Fibroblast of lung (primary cell): ENCODE measurements at regions not wholly inside any gene's neighbourhood (a gene's known extent, or its start where the extent isn't known, plus 50 kb on each side); places are given as distances from the start of the nearest gene placed in this dataset.

Experiments used
- DNase-seq, 2 donors: peaks; one replicate each; pipeline versions ENCODE4 v3.0.0 to v3.0.0-alpha.2; 2010; ENCODE audit warnings: low read depth in 2 of 2
- H2AFZ ChIP-seq: 2 replicates; pipeline ENCODE4 v1.5.1; 2012; ENCODE audit warnings: low read length, control low read depth, inconsistent platforms
- H3K27ac ChIP-seq: 2 replicates; pipeline ENCODE4 v1.5.1; 2011; ENCODE audit warnings: low read length, control low read depth; ENCODE audit not compliant: insufficient read depth
- H3K27me3 ChIP-seq: 2 replicates; pipeline ENCODE4 v1.5.1; 2011; ENCODE audit warnings: mild to moderate bottlenecking, low read length; ENCODE audit not compliant: control insufficient read depth, insufficient read depth
- H3K36me3 ChIP-seq: 2 replicates; pipeline ENCODE4 v1.5.1; 2011; ENCODE audit warnings: low read length; ENCODE audit not compliant: control insufficient read depth, insufficient read depth
- H3K4me1 ChIP-seq: 2 replicates; pipeline ENCODE4 v1.5.1; 2011; ENCODE audit warnings: low read length; ENCODE audit not compliant: control insufficient read depth, insufficient read depth; ENCODE audit errors: extremely low read depth
- H3K4me2 ChIP-seq: 2 replicates; pipeline ENCODE4 v1.5.1; 2011; ENCODE audit warnings: low read length, control low read depth; ENCODE audit not compliant: insufficient read depth; ENCODE audit errors: extremely low read depth
- H3K4me3 ChIP-seq, 4 experiments: fragments of 200-600 bp in 1 of 4; sonication (generic) in 1 of 4; replicated peaks in 1 of 4; 2 replicates each; pipeline ENCODE4 v1.5.1; 2011 to 2016; ENCODE audit warnings: low read length in 4 of 4, low read depth in 3 of 4, mild to moderate bottlenecking in 3 of 4, control low read depth in 2 of 4, inconsistent platforms in 1 of 4, mixed read lengths in 1 of 4; ENCODE audit not compliant: insufficient read depth in 1 of 4; ENCODE audit errors: control extremely low read depth in 1 of 4
- H3K79me2 ChIP-seq: 2 replicates; pipeline ENCODE4 v1.5.1; 2012; ENCODE audit warnings: mild to moderate bottlenecking, low read length, inconsistent platforms; ENCODE audit not compliant: control insufficient read depth, insufficient read depth
- H3K9ac ChIP-seq: 2 replicates; pipeline ENCODE4 v1.5.1; 2011; ENCODE audit warnings: mild to moderate bottlenecking, low read length, control low read depth; ENCODE audit not compliant: insufficient read depth
- H3K9me3 ChIP-seq: 2 replicates; pipeline ENCODE4 v1.5.1; 2012; ENCODE audit warnings: low read depth, low read length; ENCODE audit not compliant: control insufficient read depth, insufficient read depth
- H4K20me1 ChIP-seq: 2 replicates; pipeline ENCODE4 v1.5.1; 2011; ENCODE audit warnings: low read length; ENCODE audit not compliant: control insufficient read depth, insufficient read depth; ENCODE audit errors: extremely low read depth
- CTCF ChIP-seq, 2 donors: IDR thresholded peaks in 1 of 2; conservative IDR thresholded peaks in 1 of 2; 1 replicate in 1 of 2; 2 replicates in 1 of 2; pipeline ENCODE4 v1.5.1; 2011 to 2012; ENCODE audit warnings: low read length in 2 of 2, control low read depth in 1 of 2, inconsistent platforms in 1 of 2, low read depth in 1 of 2, mild to moderate bottlenecking in 1 of 2
- EZH2 ChIP-seq: IDR thresholded peaks from 2 replicates; pipeline ENCODE4 v1.5.1; 2012; ENCODE audit warnings: low read length, control low read depth, mild to moderate bottlenecking; ENCODE audit errors: missing control alignments

GRCh38 chr2:59727121-59727590, 826.3 kb downstream of the BCL11A start:
- Histone ChIP-seq H3K4me3 (no peak overlapping the region), H3K27me3 (no peaks in the 10 kb centered on the region), H3K4me2 (no peak overlapping the region), H4K20me1 (no peaks in the 10 kb centered on the region), H3K36me3 (no peaks in the 10 kb centered on the region), H2AFZ (no peak overlapping the region), H3K4me1 (no peaks in the 10 kb centered on the region), H3K9me3 (no peaks in the 10 kb centered on the region), H3K9ac (no peak overlapping the region), H3K79me2 (no peaks in the 10 kb centered on the region), H3K27ac (no peak overlapping the region)
- DNase-seq = no peak
- TF ChIP-seq CTCF (conservative IDR thresholded peaks at IDR 0.05 in 1 of 2, IDR thresholded peaks at IDR 0.05 in 1 of 2; ENCODE audit: low read depth in 1 of 2, low read length in 2 of 2) (no peak), EZH2 (no peak)

- no peaks in the 10 kb centered on the region for H3K79me2 ChIP-seq
- H3K27me3 ChIP-seq = no peaks in the 10 kb centered on the region
- H3K9me3 ChIP-seq = no peaks in the 10 kb centered on the region
- H3K9ac ChIP-seq = no peak overlapping the region
- H3K4me3 ChIP-seq = no peak overlapping the region
- DNase-seq = no peak
- no peaks in the 10 kb centered on the region for H3K4me1 ChIP-seq
- H3K27ac ChIP-seq = no peak overlapping the region
- TF ChIP-seq EZH2 (no peak), CTCF (conservative IDR thresholded peaks at IDR 0.05 in 1 of 2, IDR thresholded peaks at IDR 0.05 in 1 of 2; ENCODE audit: low read depth in 1 of 2, low read length in 2 of 2) (no peak)
- H4K20me1 ChIP-seq = no peaks in the 10 kb centered on the region
- H3K36me3 ChIP-seq = no peaks in the 10 kb centered on the region
- no peak overlapping the region for H2AFZ ChIP-seq
- H3K4me2 ChIP-seq = no peak overlapping the region
These were observed 827.0 kb downstream of the BCL11A start for GRCh38 chr2:59726228-59727120.

- Histone ChIP-seq H2AFZ (no peak overlapping the region), H3K4me2 (no peak overlapping the region), H3K9me3 (no peaks in the 10 kb centered on the region), H3K9ac (no peak overlapping the region), H3K79me2 (no peaks in the 10 kb centered on the region), H3K4me3 (no peak overlapping the region), H3K36me3 (no peaks in the 10 kb centered on the region), H3K4me1 (no peaks in the 10 kb centered on the region), H3K27ac (no peak overlapping the region), H4K20me1 (no peaks in the 10 kb centered on the region), H3K27me3 (no peaks in the 10 kb centered on the region)
- DNase-seq = no peak
- no peak for TF ChIP-seq EZH2
- TF ChIP-seq CTCF (conservative IDR thresholded peaks at IDR 0.05 in 1 of 2, IDR thresholded peaks at IDR 0.05 in 1 of 2; ENCODE audit: low read depth in 1 of 2, low read length in 2 of 2) = no peak
These were observed 828.7 kb downstream of the BCL11A start for GRCh38 chr2:59724746-59725145.
